HG03439 (cell line): ENCODE measurements at regions not wholly inside any gene's neighbourhood (a gene's known extent, or its start where the extent isn't known, plus 50 kb on each side); places are given as distances from the start of the nearest gene placed in this dataset.
"Not testable (repeated sequence)": the region's sequence is repeated elsewhere in the genome, so short reads cannot be mapped to it uniquely, and the experiment has no call there.

ENCODE experiments used
- ATAC-seq: cut with Tn5 transposase; IDR thresholded peaks from one replicate; pipeline ENCODE4 v1.9.1; 2021; ENCODE audit warnings: mild to moderate bottlenecking, moderate library complexity; ENCODE audit not compliant: unreplicated experiment

- ATAC-seq = no peak
Measured at GRCh38 chrX:66915893-66916292, 277.0 kb upstream of the EDA2R start.

- ATAC-seq = no peak
Measured at GRCh38 chrX:66914080-66914479, 275.2 kb upstream of the EDA2R start.

- no peak for ATAC-seq
Measured at GRCh38 chrX:66912417-66912816, 273.5 kb upstream of the EDA2R start.

GRCh38 chrX:66902081-66902480 is 263.2 kb upstream of the EDA2R start:
- no peak for ATAC-seq

- no peak for ATAC-seq
Measured at GRCh38 chrX:66900886-66901285, 262.0 kb upstream of the EDA2R start.

- no peak for ATAC-seq
Measured at GRCh38 chrX:66892004-66892403, 253.1 kb upstream of the EDA2R start.

- no peak for ATAC-seq
Measured at GRCh38 chrX:66889418-66889817, 250.5 kb upstream of the EDA2R start.

GRCh38 chrX:66882101-66882500 is 243.2 kb upstream of the EDA2R start:
- no peak for ATAC-seq

GRCh38 chrX:66876776-66877175 is 237.9 kb upstream of the EDA2R start:
- ATAC-seq = no peak

- no peak for ATAC-seq
Measured at GRCh38 chrX:66872771-66873170, 233.9 kb upstream of the EDA2R start.

- no peak for ATAC-seq
Measured at GRCh38 chrX:66863721-66864120, 224.8 kb upstream of the EDA2R start.

GRCh38 chrX:66833426-66833825 is 194.5 kb upstream of the EDA2R start:
- ATAC-seq = peak; percentile 76

- ATAC-seq = no peak
Measured at GRCh38 chrX:66815227-66815626, 176.3 kb upstream of the EDA2R start.

GRCh38 chrX:66794514-66794913 is 155.6 kb upstream of the EDA2R start:
- ATAC-seq = not testable (repeated sequence)

GRCh38 chrX:66766318-66766717 is 127.4 kb upstream of the EDA2R start:
- ATAC-seq = no peak

- ATAC-seq = no peak
Measured at GRCh38 chrX:66760651-66761050, 121.8 kb upstream of the EDA2R start.

GRCh38 chrX:66756717-66757116 is 117.8 kb upstream of the EDA2R start:
- ATAC-seq = peak; percentile 83

GRCh38 chrX:66751136-66751782 is 112.4 kb upstream of the EDA2R start:
- no peak for ATAC-seq

- ATAC-seq = not testable (repeated sequence)
Measured at GRCh38 chrX:66744519-66744918, 105.6 kb upstream of the EDA2R start.

- no peak for ATAC-seq
Measured at GRCh38 chrX:66731398-66731797, 92.5 kb upstream of the EDA2R start.

- ATAC-seq = peak; percentile 63
Measured at GRCh38 chrX:66728818-66729271, 90.0 kb upstream of the EDA2R start.

- no peak for ATAC-seq
Measured at GRCh38 chrX:66717926-66718325, 79.0 kb upstream of the EDA2R start.
